ENCODE measurements at regions not wholly inside any gene's neighbourhood (a gene's known extent, or its start where the extent isn't known, plus 50 kb on each side); places are given as distances from the start of the nearest gene placed in this dataset.

DNA sequence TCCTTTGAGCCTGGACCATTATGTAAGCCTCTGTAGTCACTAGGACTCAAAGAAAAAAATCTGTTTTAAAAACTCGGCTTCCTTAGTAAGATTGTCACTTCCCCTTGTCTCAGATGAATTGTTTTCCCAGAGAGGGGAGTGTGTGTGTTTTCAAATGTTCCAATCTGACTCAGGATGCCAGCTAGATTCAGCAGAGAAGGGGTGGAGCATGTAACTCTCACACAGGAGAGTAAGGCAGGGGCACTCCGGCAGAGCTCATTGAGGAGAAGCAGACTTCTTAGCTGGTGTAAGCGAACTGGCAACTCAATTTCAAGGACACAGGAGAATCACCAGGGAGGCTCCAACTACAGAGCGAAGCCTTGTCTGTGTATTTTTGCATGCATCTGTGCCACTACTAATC lies 623.2 kb downstream of the LMO4 start:
- no peak for ATAC-seq
- DNase-seq, result no peak
- intact Hi-C loops (cut with micrococcal nuclease), result loop anchor here (10.0 kb wide), 1 partner anchor 817 kb away; no protein-coding TSS in a partner anchor

DNA sequence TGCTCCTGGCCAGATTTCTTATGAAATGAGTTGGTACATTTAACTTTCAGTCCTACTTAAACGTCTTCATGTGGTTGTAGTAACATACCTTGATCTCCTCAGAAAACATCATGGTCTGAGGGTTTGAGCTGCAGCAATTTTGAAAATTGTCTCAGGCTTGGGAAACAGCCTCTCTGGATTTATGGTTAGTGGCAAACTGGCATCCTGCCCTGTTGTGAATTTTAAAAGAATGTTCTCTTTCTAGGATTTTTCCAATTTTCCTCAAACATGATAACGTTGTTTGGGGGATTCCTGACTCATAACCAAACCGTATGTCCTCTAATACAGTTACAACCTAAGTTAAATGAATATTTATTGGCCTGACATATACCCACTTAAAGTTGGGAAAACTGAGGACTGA lies 624.4 kb downstream of the LMO4 start:
- DNase-seq (no peak), ATAC-seq (no peak)
- intact Hi-C loops (cut with micrococcal nuclease), result loop anchor here (10.0 kb wide), 1 partner anchor 818 kb away; no protein-coding TSS in a partner anchor

DNA sequence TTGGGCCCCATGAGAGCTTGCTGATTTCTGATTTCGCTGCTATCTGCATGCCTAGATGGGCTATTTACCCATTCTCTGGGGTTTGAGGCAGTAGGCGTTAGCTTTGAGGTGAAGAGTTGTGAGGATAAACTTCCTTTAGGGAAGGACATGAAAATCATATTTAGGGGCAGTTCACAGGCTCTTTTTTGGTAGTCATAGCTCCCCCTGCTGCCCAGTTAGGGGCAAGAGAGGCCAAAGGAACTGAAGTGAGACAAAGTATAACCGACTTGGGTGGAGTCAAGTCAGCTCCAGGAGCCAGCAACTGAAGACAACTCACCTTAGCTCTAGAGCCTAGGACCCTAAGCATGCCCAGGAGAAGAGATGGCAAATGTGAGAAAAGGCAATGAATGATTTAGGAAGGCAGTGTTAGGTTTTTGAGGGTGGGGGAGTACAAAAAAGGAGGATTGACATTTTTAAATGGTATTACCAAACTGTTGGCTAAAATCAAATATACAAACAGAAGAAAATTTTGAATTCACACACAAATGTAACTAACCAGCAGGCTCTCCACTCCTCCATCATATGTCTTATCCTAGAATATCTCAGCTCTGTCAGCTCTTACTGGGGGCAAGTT lies 625.2 kb downstream of the LMO4 start:
- intact Hi-C loops (cut with micrococcal nuclease), result loop anchor here (10.0 kb wide), 1 partner anchor 819 kb away; no protein-coding TSS in a partner anchor
- peak; percentile 74 for ATAC-seq
- DNase-seq, result peak; percentile 48

DNA sequence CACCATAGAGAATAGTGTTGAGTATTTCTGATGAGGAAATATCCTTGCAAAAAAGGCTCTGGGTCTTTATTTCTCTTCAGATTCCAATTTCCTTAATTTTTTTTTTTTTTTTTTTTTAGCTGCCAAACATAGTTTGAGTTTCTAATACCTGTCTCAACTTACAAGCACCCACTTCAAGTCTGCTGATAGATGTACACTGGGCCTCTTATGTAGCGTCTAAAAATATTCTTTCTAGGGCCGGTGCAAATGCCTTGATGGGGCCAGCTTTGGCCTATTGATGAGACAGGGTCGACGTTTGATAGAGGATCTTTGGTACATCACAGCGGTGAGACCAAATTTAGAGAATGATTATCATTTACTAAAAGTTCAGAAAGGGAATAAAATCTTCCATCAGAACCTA lies 626.4 kb downstream of the LMO4 start:
- DNase-seq (no peak), ATAC-seq (peak; percentile 91)
- intact Hi-C loops (cut with micrococcal nuclease), result loop anchor here (10.0 kb wide), 1 partner anchor 820 kb away; no protein-coding TSS in a partner anchor

DNA sequence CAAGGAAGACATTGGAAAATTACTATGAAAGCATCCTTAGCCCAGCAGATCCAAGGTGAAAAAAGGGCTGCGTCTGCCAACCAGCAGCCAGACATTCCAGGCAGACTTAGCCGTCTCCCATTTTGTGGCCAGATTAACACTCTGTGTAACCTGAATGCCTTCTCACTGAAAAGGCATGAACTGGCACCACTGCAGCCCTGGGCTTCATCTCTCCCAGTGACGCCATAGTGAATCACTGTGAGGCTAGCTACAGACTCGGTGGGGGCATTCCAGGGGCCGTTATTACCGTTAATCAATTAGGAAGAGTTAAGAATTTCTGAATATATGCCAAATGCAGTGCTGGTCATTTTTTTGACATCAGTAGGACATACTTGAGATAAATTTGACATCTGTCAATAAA lies 627.4 kb downstream of the LMO4 start:
- intact Hi-C loops (cut with micrococcal nuclease), result loop anchor here (10.0 kb wide), 1 partner anchor 821 kb away; no protein-coding TSS in a partner anchor
- peak; percentile 36 for DNase-seq
- ATAC-seq, result peak; percentile 91

DNA sequence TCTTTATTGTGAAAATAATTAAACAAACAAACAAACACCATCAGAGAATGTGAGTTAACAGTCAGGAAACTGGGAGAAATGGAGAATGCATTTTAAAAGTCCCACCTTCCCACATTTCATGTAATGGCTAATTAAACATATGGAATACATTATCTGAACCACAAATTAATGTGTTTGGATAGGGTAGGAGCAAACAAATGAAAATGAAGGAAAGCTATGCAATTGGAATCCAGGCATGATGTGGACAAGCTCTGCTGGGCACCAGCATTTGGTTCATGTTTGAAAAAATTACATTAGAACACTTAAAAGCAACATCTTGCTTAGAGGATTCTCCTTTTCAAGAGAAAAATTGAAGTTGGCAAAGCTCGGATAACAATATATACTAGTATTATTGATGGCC lies 628.1 kb downstream of the LMO4 start:
- intact Hi-C loops (cut with micrococcal nuclease), result loop anchor here (10.0 kb wide), 1 partner anchor 822 kb away; no protein-coding TSS in a partner anchor
- DNase-seq (no peak), ATAC-seq (no peak)

DNA sequence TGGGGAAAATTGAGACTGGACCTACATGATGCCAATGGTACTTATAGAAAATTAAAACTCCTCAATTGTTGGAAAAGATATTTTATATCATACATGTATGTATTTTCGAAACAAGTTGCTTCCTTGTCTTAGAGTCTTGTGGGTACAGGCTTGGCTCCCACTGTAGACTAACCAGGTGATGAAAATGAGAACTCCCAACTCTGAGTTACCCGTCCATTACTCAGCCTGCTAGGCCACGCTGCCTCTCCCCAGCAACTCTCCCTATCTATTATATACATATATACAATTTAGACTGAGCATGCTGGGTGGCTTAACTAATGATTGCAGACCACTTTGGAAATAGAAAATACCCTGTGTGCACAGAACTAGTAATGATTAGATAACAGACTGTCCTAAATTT lies 628.7 kb downstream of the LMO4 start:
- ATAC-seq (no peak), DNase-seq (no peak)
- intact Hi-C loops (cut with micrococcal nuclease), result loop anchor here (10.0 kb wide), 1 partner anchor 823 kb away; no protein-coding TSS in a partner anchor

DNA sequence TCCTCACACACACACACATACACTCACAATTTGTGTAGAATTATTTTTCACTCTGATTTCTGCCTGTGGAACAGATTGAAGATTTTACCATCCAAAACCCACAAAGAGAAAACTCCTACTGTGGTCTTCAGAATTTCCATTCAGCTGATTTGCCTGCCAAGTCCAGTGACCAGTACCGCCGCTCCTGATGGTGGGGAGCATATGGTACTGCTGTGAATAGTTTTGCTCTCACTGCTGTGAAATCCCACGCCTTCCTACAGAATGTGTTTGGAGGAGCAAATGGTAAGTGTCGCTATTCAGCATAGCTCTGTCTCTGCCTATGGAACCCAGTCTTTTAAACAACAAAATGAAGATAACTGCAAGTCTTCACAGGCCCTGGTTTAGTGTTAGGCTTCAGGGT lies 629.5 kb downstream of the LMO4 start:
- no peak for DNase-seq
- ATAC-seq, result no peak
- intact Hi-C loops (cut with micrococcal nuclease), result loop anchor here (10.0 kb wide), 1 partner anchor 823 kb away; no protein-coding TSS in a partner anchor

DNA sequence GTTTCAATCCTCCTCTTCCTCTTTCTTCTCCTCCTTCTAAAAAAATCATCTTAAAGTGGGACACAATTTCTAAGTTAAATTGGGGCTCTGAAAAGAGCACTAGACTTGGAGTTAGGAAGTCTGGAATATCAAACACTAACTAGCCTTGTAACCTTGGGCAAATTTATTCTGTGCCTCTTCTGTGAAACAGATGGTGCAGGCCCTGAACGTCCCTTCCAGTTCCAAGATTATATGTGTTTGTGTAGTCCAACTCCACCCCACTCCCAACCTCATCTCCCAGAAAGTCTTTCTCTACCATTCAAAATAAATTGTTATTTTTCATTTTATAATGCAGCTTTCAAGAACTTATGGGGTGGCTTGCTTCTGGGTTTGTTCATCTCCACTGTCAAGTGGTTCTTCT lies 630.0 kb downstream of the LMO4 start:
- intact Hi-C loops (cut with micrococcal nuclease), result loop anchor here (10.0 kb wide), 1 partner anchor 824 kb away; no protein-coding TSS in a partner anchor
- no peak for DNase-seq
- ATAC-seq, result no peak

DNA sequence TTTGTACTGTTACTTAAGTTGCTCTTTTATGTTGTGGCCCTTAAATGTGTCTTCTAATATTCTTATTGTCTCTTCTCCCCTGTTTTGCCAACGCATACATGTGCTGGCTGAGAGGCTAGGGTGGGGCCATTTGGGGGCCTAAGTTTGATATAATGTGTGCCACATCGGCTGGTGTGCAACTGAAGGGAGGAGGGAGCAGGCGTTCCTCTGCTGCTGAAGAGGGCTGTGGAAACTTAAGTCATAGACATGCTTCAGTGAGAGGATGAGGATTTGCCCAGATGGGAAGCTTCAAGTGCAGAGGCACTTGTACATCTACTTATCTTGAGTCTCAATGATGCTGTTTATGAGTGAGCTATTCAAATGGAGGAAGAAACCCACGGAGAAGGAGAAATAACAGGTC lies 630.6 kb downstream of the LMO4 start:
- ATAC-seq (no peak), DNase-seq (no peak)
- intact Hi-C loops (cut with micrococcal nuclease), result loop anchor here (10.0 kb wide), 1 partner anchor 824 kb away; no protein-coding TSS in a partner anchor

DNA sequence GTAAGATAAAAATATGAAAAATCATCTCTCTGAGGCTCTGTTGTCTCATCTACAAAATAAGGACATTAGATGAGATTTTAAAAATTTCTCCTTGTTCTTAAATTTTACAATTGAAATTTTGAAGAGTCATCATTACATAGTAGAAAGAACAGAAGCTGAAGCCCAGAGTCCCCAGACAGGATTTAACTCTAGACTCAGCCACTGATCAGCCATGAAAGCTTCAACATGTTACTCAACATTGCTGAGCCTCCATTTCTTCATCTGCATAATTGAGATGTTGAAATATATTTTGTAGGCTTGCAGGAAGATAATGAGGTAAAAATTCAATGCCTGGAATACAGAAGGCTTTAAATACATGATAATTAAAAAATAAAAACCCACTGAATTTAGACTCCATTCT lies 633.3 kb downstream of the LMO4 start:
- DNase-seq (no peak), ATAC-seq (no peak)
- intact Hi-C loops (cut with micrococcal nuclease), result no loop called here

DNA sequence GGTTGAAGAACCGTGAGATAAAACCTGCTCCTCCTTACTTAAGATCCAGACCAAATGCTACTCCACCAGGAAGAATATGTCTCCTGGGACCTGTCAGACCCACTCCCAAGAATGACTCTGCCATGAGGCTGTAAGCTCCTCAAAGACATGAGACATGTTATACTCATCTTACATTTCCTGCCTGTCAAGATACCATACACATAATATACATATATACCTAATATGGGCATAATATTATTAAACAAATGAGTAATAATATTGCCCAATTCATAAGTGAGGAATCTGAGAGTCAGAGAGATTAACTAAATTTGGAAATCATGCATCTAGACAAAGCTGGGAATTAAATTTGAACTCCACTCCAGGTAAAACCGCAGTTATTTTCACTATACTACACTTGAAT lies 634.9 kb downstream of the LMO4 start:
- DNase-seq (no peak), ATAC-seq (no peak)
- intact Hi-C loops (cut with micrococcal nuclease), result no loop called here

DNA sequence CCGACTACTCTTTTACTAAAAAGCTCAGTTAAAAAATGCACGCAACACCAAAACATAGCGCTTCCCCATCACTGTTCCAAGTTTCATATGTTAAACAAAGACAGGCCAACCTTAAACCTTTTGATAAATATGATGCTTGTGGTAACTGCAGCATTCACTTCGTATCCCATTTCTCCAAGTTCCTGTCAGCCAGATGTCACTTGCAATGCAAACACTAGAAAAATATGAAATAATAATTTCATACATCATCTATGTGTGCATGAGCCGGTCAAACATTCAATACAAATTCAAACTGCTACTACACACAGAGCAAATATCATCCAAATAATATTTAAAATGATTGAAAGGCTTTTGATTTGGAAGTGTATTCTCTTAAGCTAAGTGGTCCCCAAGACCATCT lies 636.5 kb downstream of the LMO4 start:
- no peak for DNase-seq
- no peak for ATAC-seq
- intact Hi-C loops (cut with micrococcal nuclease), result no loop called here

DNA sequence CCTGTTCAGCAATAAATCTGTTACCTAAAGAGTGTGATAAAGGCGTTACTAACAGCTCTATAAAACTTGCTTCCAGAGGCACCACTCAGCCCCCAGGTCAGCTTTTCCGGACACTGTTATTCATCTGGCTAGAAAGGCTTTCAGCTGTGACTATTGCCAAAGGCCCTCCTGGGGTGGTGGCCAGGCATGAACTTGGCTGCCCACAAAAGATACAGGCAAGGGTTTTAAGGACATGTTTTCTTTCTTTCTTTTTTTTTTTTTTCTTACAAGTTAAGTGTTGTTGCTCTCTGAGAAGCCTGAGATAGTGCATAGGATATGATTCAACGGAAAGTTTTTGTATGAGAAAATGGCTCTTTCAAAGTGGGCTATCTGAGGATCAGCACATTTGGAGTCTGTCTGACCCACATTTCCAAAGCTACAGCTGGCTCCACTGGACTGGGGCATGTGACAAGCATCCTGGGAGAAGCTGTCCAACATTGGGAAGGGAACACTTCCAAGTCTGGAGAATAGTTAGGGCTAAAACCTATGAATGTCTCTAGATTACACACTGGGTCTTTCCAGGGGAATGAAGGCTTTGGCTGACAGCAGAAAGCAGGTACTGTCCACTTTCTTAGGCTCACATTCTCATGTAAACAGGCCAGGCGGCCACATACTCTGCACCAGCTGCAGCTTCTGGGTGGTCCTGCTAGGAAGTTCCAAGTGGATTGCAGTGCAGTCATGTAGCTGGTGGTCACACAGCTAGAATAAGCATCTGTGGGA lies 639.7 kb downstream of the LMO4 start:
- ATAC-seq (peak; percentile 95), DNase-seq (peak; percentile 52)
- intact Hi-C loops (cut with micrococcal nuclease), result no loop called here

DNA sequence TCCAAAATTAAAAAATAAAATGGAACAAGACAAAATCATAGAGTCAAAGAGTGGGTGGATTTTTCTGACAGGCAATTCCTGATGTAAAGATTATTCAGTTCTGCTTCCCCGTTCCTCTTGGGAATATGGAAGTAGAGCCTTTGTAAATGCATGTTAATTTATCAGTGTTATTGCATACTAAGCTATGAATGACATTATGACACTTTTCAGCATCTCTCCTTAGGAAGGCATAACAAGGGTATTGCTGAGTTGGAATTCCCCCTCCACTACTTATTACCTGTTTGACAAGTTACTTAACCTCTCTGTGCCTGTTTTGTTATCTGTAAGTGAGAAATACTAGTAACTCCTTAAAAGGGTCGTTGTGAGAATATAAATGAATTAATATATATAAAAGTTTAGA lies 640.4 kb downstream of the LMO4 start:
- ATAC-seq, result no peak
- DNase-seq, result no peak
- intact Hi-C loops (cut with micrococcal nuclease), result no loop called here

DNA sequence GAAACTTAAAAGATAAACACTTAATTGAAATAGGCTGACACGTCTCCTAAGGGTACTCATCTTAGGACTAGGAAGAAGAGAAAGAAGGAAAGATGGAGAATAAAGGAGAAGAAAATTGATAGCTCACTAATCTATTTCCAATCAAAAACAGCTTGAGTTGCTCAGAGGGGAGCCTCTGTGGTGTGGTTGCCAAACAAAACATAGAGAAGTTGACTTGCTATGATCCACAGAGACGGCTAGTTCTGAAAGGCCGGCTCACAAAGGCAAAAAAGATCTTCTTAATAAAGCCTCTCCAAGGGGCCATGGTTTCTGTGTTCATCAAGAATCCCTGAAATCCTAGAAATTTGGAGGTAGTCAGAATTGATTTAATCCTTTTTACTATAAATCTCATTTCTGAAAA lies 644.1 kb downstream of the LMO4 start:
- intact Hi-C loops (cut with micrococcal nuclease), result no loop called here
- ATAC-seq (no peak), DNase-seq (no peak)

DNA sequence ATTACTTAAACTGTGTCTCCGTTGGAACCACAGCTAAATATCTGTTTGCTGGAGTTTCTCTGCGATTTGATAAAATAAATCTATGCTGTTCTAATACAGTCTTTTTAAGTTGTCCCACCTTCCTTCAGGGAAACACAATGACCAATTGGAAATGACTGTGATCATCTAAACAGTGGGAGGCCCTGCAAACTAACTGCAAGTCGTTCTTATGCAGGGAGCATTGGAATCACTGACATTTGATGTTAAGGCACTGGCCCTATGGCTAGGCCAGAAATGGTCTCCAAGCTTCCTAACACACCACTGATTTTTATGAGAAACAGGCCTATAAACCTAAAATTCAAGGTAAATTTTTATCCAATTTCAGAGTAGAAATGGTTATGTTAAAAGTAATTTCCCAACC lies 645.2 kb downstream of the LMO4 start:
- intact Hi-C loops (cut with micrococcal nuclease), result no loop called here
- DNase-seq (no peak), ATAC-seq (no peak)

DNA sequence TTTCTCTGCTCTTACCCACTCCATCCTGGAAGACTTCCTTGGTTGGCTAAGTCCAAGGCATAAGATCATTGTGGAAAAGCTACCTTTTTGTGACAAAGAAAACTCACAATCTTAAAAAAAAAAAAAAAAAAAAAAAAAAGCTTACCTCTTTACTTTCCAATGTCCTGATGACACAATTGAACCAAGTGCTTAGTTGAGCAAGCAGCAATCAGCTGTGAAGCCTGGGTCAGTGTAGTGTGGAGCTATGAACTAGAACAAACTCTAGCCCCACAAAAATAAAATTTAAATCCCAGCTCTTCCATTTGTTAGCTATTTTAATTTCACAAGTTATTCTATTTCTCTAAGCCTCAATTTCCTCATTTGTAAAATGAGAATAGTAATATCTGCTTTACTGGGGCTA lies 647.6 kb downstream of the LMO4 start:
- ATAC-seq, result no peak
- intact Hi-C loops (cut with micrococcal nuclease), result no loop called here
- DNase-seq, result no peak

DNA sequence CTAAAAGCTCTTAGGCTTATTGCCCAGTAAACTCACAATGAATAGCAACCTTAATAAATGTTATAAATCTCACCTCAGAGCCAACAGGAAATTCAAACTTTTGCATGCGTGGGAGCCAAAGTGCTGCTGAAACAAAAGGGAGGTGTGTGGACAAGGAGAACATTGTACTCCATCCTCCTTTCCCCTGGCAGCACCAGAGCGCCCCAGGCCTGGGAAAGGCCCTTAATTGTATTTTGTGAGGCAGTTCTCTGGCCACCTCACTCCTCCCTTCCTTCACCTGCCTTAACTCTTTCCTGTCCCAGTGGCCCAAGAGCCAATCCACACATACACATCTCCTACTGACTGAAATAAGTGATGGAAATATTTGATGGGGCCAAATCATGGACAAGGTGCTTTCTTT lies 648.5 kb downstream of the LMO4 start:
- no peak for ATAC-seq
- intact Hi-C loops (cut with micrococcal nuclease), result no loop called here
- no peak for DNase-seq

DNA sequence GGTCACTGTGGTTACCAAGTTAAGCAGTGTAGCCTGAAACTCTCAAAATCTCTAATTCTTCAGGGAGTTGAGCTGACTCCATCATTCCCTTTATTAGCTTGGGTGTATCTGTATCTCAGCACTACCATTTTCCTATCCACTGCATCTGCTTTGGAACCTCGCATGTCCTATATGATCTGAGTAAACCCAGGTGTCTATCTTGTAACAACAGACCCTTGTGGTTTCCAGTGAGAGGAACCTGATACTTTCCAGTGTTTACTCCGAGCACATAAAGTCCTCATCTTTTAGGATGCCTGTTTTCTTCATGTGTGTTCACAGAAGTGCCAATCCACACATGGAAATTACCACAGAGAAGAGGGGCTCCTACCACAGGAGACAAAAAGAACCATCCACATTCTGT lies 650.4 kb downstream of the LMO4 start:
- intact Hi-C loops (cut with micrococcal nuclease), result no loop called here
- DNase-seq (no peak), ATAC-seq (no peak)

DNA sequence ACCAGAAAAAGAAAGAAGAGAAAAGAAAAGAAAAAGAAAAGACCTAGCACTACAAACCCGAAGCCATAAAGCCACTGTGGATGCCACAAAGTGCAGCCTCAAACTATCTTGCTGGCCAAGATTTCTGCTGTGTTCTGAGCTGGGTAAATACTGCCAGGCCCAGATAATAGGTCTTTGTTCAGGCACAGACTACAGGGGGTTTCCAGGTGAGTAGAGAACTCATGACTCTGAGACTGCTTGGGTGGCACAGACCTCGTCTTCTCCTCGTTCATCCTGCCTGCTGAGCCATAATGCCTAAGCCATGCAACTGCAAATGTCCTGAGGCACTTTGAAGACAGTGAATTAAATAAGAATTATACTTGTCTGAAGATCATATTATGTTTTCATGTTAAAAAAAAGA lies 651.8 kb downstream of the LMO4 start:
- intact Hi-C loops (cut with micrococcal nuclease), result no loop called here
- ATAC-seq (no peak), DNase-seq (no peak)

Data from left ventricle myocardium superior (tissue), 1 donor.